GM10847 (cell line): ENCODE measurements at regions not wholly inside any gene's neighbourhood (a gene's known extent, or its start where the extent isn't known, plus 50 kb on each side); places are given as distances from the start of the nearest gene placed in this dataset.

Experiments
- POLR2A ChIP-seq: IDR thresholded peaks from 2 replicates; pipeline ENCODE4 v1.6.1; 2011; ENCODE audit not compliant: insufficient read length; ENCODE audit errors: extremely low read depth

GRCh38 chr12:90460681-90461080 is 494.3 kb downstream of the CCER1 start:
- no peak for TF ChIP-seq POLR2A

- TF ChIP-seq POLR2A: no peak
Observed at GRCh38 chr12:90456248-90456647, 498.7 kb downstream of the CCER1 start.

- TF ChIP-seq POLR2A: no peak
Observed at GRCh38 chr12:90455756-90456155, 499.2 kb downstream of the CCER1 start.

- TF ChIP-seq POLR2A: no peak
Observed at GRCh38 chr12:90449611-90450010, 505.4 kb downstream of the CCER1 start.

GRCh38 chr12:90441431-90441830 is 513.5 kb downstream of the CCER1 start:
- no peak for TF ChIP-seq POLR2A

- TF ChIP-seq POLR2A: no peak
Observed at GRCh38 chr12:90428881-90429280, 526.1 kb downstream of the CCER1 start.

- no peak for TF ChIP-seq POLR2A
Observed at GRCh38 chr12:90428465-90428864, 526.5 kb downstream of the CCER1 start.

GRCh38 chr12:90423965-90424364 is 531.0 kb downstream of the CCER1 start:
- no peak for TF ChIP-seq POLR2A

GRCh38 chr12:90410962-90411361 is 544.0 kb downstream of the CCER1 start:
- TF ChIP-seq POLR2A: no peak

GRCh38 chr12:90407841-90408240 is 547.1 kb downstream of the CCER1 start:
- TF ChIP-seq POLR2A: no peak

GRCh38 chr12:90404071-90404470 is 550.9 kb downstream of the CCER1 start:
- TF ChIP-seq POLR2A: no peak

GRCh38 chr12:90401185-90401584 is 553.8 kb downstream of the CCER1 start:
- TF ChIP-seq POLR2A: no peak

- TF ChIP-seq POLR2A: no peak
Observed at GRCh38 chr12:90399357-90399756, 555.6 kb downstream of the CCER1 start.

GRCh38 chr12:90398285-90398836 is 556.6 kb downstream of the CCER1 start:
- TF ChIP-seq POLR2A: no peak

GRCh38 chr12:90396556-90396955 is 558.4 kb downstream of the CCER1 start:
- no peak for TF ChIP-seq POLR2A

- no peak for TF ChIP-seq POLR2A
Observed at GRCh38 chr12:90393652-90394051, 561.3 kb downstream of the CCER1 start.

GRCh38 chr12:90393089-90393488 is 561.9 kb downstream of the CCER1 start:
- TF ChIP-seq POLR2A: no peak
